GM21717 (cell line): ENCODE measurements at regions not wholly inside any gene's neighbourhood (a gene's known extent, or its start where the extent isn't known, plus 50 kb on each side); places are given as distances from the start of the nearest gene placed in this dataset.
"Not testable (repeated sequence)": the region's sequence is repeated elsewhere in the genome, so short reads cannot be mapped to it uniquely, and the experiment has no call there.

Experiments used
- ATAC-seq: cut with Tn5 transposase; IDR thresholded peaks from one replicate; pipeline ENCODE4 v1.9.1; 2021; ENCODE audit warnings: mild to moderate bottlenecking, moderate library complexity; ENCODE audit not compliant: unreplicated experiment

GRCh38 chr7:123264820-123265219, 65.1 kb upstream of the SLC13A1 start:
- ATAC-seq: not testable (repeated sequence)

GRCh38 chr7:123260428-123260960, 60.7 kb upstream of the SLC13A1 start:
- ATAC-seq: no peak

- no peak for ATAC-seq
Measured at GRCh38 chr7:123259759-123260158, 60.0 kb upstream of the SLC13A1 start.
